WTC11 (cell line): ENCODE measurements at regions not wholly inside any gene's neighbourhood (a gene's known extent, or its start where the extent isn't known, plus 50 kb on each side); places are given as distances from the start of the nearest gene placed in this dataset.
A peak's percentile ranks its signal among the peaks of the same experiment; 100 is the strongest.

Source experiments
- ATAC-seq: fragments of 200-7000 bp; cut with Tn5 transposase; 2 replicates; pipeline ENCODE4 v1.10.0; 2021; ENCODE audit warnings: mild to moderate bottlenecking, moderate library complexity
- CTCF ChIA-PET: fragments of 300-600 bp; sonication (Branson Sonifier 250); formaldehyde crosslinking; loops from one replicate; lab custom pipeline; 2021; ENCODE audit warnings: antibody characterized with exemption; lab: Charles Lee
- POLR2A ChIA-PET: fragments of 350-600 bp; sonication (Branson Sonifier 250); formaldehyde crosslinking; loops from one replicate; lab custom pipeline; 2021; ENCODE audit warnings: antibody characterized with exemption; lab: Charles Lee
- DNase-seq: peaks from one replicate; pipeline ENCODE4 v3.0.0; 2021; ENCODE audit warnings: low spot score
- H3K27ac Mint-ChIP-seq: 2 replicates; pipeline ENCODE4 v1.8.0; 2021; ENCODE audit warnings: mixed read lengths
- H3K27me3 Mint-ChIP-seq: 2 replicates; pipeline ENCODE4 v1.8.0; 2021; ENCODE audit warnings: low read depth, mild to moderate bottlenecking, moderate library complexity, mixed read lengths
- H3K36me3 Mint-ChIP-seq: 2 replicates; pipeline ENCODE4 v1.8.0; 2021; ENCODE audit warnings: mixed read lengths
- H3K4me1 Mint-ChIP-seq: 2 replicates; pipeline ENCODE4 v1.8.0; 2022; ENCODE audit warnings: mixed read lengths
- H3K4me3 Mint-ChIP-seq: 2 replicates; pipeline ENCODE4 v1.8.0; 2021; ENCODE audit warnings: mild to moderate bottlenecking, moderate library complexity, mixed read lengths
- H3K9me3 Mint-ChIP-seq: 2 replicates; pipeline ENCODE4 v1.8.0; 2021; ENCODE audit warnings: mixed read lengths
- AFF4 ChIP-seq: sonication (generic); formaldehyde crosslinking; IDR thresholded peaks from 2 replicates; pipeline ENCODE4 v1.8.1; 2023; ENCODE audit warnings: mild to moderate bottlenecking, missing genetic modification reagents, borderline replicate concordance
- AR ChIP-seq: fragments of 250-450 bp; sonication (Bioruptor Pico); IDR thresholded peaks from 2 replicates; pipeline ENCODE4 v1.9.0; 2021; ENCODE audit warnings: mild to moderate bottlenecking
- ATF2 ChIP-seq: sonication (generic); formaldehyde crosslinking; IDR thresholded peaks from 2 replicates; pipeline ENCODE4 v1.8.1; 2022; ENCODE audit warnings: low read depth, missing genetic modification reagents, borderline replicate concordance
- ATF6 ChIP-seq: sonication (generic); formaldehyde crosslinking; IDR thresholded peaks from 2 replicates; pipeline ENCODE4 v1.8.1; 2023; ENCODE audit warnings: mild to moderate bottlenecking, missing genetic modification reagents
- CREB1 ChIP-seq: sonication (generic); formaldehyde crosslinking; IDR thresholded peaks from 2 replicates; pipeline ENCODE4 v1.8.0; 2023; ENCODE audit warnings: mild to moderate bottlenecking, missing genetic modification reagents
- E2F4 ChIP-seq: sonication (generic); formaldehyde crosslinking; IDR thresholded peaks from 2 replicates; pipeline ENCODE4 v1.8.1; 2022; ENCODE audit warnings: low read depth, mild to moderate bottlenecking, moderate library complexity, missing genetic modification reagents, borderline replicate concordance
- FOXK1 ChIP-seq: sonication (generic); formaldehyde crosslinking; IDR thresholded peaks from 2 replicates; pipeline ENCODE4 v1.8.0; 2022; ENCODE audit warnings: mild to moderate bottlenecking, moderate library complexity, missing genetic modification reagents
- IRF2 ChIP-seq: sonication (generic); formaldehyde crosslinking; IDR thresholded peaks from 2 replicates; pipeline ENCODE4 v1.8.0; 2022; ENCODE audit warnings: low read depth, missing genetic modification reagents, borderline replicate concordance
- MXD4 ChIP-seq: fragments of 250-450 bp; sonication (Bioruptor Pico); IDR thresholded peaks from 2 replicates; pipeline ENCODE4 v1.8.0; 2021; ENCODE audit warnings: mild to moderate bottlenecking, moderate library complexity, borderline replicate concordance
- NFE2L1 ChIP-seq: sonication (generic); formaldehyde crosslinking; IDR thresholded peaks from 2 replicates; pipeline ENCODE4 v1.8.1; 2023; ENCODE audit warnings: missing genetic modification reagents
- NR2C2 ChIP-seq: sonication (generic); formaldehyde crosslinking; IDR thresholded peaks from 2 replicates; pipeline ENCODE4 v1.8.0; 2022; ENCODE audit warnings: mild to moderate bottlenecking, missing genetic modification reagents
- OVOL2 ChIP-seq: fragments of 250-450 bp; sonication (Bioruptor Pico); IDR thresholded peaks from 2 replicates; pipeline ENCODE4 v1.9.0; 2021; ENCODE audit warnings: mild to moderate bottlenecking, borderline replicate concordance
- ZNF232 ChIP-seq: sonication (generic); formaldehyde crosslinking; IDR thresholded peaks from 2 replicates; pipeline ENCODE4 v1.8.0; 2022; ENCODE audit warnings: mild to moderate bottlenecking, missing genetic modification reagents
- ZNF416 ChIP-seq: fragments of 250-450 bp; sonication (Bioruptor Pico); IDR thresholded peaks from 2 replicates; pipeline ENCODE4 v1.9.0; 2021; ENCODE audit warnings: mild to moderate bottlenecking, inconsistent platforms
- ZSCAN18 ChIP-seq: fragments of 250-450 bp; sonication (Bioruptor Pico); IDR thresholded peaks from 2 replicates; pipeline ENCODE4 v2.1.2; 2022; ENCODE audit warnings: mild to moderate bottlenecking, moderate library complexity

- Mint-ChIP-seq H3K27ac (peak overlapping the region; percentile 65), H3K9me3 (peaks cover 18% of the 10 kb centered on the region), H3K27me3 (no peaks in the 10 kb centered on the region), H3K36me3 (peaks cover 11% of the 10 kb centered on the region), H3K4me3 (0 out of 2 replicates have a peak overlapping the region, but pooled peaks have one; percentile 5), H3K4me1 (peaks cover 56% of the 10 kb centered on the region)
- ATAC-seq (peak; percentile 31), DNase-seq (no peak)
- CTCF ChIA-PET, result no interaction called here
- POLR2A ChIA-PET, result no interaction called here
- TF ChIP-seq AFF4 (CRISPR knock-in tag) (no peak), MXD4 (CRISPR knock-in tag) (no peak), ATF2 (CRISPR knock-in tag) (no peak), IRF2 (CRISPR knock-in tag) (no peak), ATF6 (no peak), AR (no peak), OVOL2 (CRISPR knock-in tag) (no peak), NFE2L1 (no peak), NR2C2 (CRISPR knock-in tag) (no peak), ZNF416 (no peak), CREB1 (no peak), ZNF232 (CRISPR knock-in tag) (no peak), ZSCAN18 (no peak), FOXK1 (CRISPR knock-in tag) (no peak), E2F4 (CRISPR knock-in tag) (no peak)
Observed at GRCh38 chr1:187469836-187470235, 641.1 kb downstream of the PLA2G4A start.
